HG02870 (cell line): ENCODE measurements at regions not wholly inside any gene's neighbourhood (a gene's known extent, or its start where the extent isn't known, plus 50 kb on each side); places are given as distances from the start of the nearest gene placed in this dataset.
"Not testable (repeated sequence)": the region's sequence is repeated elsewhere in the genome, so short reads cannot be mapped to it uniquely, and the experiment has no call there.

Experiments used
- ATAC-seq: cut with Tn5 transposase; IDR thresholded peaks from one replicate; pipeline ENCODE4 v1.9.1; 2021; ENCODE audit warnings: mild to moderate bottlenecking, moderate library complexity; ENCODE audit not compliant: unreplicated experiment

GRCh38 chr4:188372058-188372457 is 232.8 kb downstream of the TRIML1 start:
- no peak for ATAC-seq

- ATAC-seq: no peak
Measured at GRCh38 chr4:188372829-188373228, 233.6 kb downstream of the TRIML1 start.

DNA sequence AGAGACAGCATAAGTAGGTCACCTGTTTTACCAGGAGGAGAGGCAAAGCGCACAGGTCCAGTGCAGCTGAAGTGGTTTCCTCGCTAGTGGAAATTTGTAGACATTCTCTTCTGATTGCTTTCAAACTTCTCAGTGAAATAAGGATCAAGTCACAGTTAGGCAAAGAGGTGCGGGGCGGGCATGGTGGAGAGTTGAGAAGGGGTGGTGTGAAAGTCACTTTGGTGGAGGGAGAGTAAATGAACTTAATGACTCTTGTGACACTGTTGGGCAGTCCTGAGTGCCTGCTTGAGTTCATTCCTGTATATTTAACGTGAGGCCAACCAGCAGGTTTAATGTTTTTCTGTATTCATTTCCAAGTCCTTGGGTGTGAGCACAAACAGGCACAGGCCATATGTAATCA is 235.6 kb downstream of the TRIML1 start:
- ATAC-seq: no peak

DNA sequence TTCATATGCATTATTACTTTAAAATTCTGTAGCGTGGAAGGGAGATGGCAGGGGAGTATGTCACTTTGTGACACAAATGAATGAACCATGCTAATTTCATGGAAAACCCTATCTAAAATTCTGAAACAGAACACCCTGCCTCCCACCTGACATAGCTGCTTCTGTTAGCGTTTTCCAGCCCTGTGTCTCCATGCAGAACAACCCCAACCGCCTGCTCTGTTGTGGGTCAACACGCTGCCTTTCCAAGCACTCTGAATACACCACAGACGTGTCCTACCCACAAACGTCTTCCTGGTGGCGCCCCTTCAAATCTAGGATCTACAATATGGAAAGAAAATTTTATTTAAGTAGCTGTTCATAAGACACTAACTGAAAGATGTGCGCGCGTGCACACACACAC is 238.6 kb downstream of the TRIML1 start:
- no peak for ATAC-seq

- no peak for ATAC-seq
Measured at GRCh38 chr4:188383180-188383579, 243.9 kb downstream of the TRIML1 start.

- ATAC-seq: no peak
Measured at GRCh38 chr4:188387179-188387791, 248.0 kb downstream of the TRIML1 start.

GRCh38 chr4:188391349-188391748 is 252.1 kb downstream of the TRIML1 start:
- not testable (repeated sequence) for ATAC-seq

- no peak for ATAC-seq
Measured at GRCh38 chr4:188396037-188396436, 256.8 kb downstream of the TRIML1 start.

DNA sequence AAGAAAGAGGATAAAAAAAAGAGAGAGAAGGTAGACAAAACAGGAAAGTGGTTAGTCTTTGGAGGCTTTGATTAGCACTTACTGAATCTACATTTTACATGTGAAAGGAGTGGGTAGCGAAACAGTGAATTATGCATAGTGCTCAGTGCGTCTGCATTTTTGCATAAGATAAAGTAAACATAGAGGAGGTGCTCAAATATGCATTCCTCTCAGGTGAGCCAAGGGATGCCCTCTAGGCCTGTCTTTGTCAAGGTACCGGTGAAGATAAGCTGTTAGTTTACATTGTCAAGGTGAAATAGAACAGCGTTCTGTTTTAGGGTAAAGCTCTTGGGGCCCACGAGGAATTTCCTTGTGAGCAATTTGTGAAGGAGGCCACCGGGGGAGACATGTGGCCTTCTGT is 260.6 kb downstream of the TRIML1 start:
- ATAC-seq: no peak

DNA sequence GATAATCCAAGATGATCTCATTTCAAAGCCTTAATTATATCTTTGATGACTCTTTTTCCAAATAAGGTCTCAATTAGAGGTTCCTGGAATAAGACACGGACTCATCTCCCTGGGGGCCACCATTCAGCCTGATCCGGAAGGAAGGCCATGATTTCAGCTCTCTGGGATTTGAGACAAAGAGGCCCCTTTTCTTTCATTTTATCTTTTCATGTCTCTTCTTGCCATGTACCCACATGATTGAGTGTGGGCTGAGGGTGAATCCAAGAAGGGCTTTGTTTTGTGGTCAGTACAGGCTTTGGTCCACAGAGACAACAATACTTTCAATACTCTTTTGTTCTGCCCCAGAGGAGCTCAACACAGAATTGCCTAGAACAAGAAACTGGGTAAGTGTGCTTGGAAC is 261.2 kb downstream of the TRIML1 start:
- no peak for ATAC-seq

DNA sequence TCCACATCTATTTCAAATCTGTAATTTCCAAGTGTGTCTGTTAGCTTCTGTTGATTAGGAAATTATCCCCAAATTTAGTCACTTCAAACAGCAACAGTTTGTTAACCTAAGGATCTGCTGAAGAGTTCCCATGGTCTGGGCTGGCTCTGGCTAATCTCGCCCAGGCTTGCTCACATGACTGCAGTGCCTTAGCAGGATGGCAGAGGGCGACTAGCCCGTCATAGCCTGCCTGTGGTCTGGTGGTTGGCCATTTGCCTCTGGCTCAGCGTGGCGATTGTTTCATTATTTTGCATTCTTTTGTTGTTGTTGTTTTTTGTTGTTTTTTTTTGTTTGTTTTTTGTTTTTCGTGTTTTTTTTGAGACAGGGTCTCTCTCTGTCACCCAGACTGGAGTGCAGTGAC is 264.0 kb downstream of the TRIML1 start:
- no peak for ATAC-seq

GRCh38 chr4:188405071-188405835 is 266.0 kb downstream of the TRIML1 start:
- not testable (repeated sequence) for ATAC-seq

DNA sequence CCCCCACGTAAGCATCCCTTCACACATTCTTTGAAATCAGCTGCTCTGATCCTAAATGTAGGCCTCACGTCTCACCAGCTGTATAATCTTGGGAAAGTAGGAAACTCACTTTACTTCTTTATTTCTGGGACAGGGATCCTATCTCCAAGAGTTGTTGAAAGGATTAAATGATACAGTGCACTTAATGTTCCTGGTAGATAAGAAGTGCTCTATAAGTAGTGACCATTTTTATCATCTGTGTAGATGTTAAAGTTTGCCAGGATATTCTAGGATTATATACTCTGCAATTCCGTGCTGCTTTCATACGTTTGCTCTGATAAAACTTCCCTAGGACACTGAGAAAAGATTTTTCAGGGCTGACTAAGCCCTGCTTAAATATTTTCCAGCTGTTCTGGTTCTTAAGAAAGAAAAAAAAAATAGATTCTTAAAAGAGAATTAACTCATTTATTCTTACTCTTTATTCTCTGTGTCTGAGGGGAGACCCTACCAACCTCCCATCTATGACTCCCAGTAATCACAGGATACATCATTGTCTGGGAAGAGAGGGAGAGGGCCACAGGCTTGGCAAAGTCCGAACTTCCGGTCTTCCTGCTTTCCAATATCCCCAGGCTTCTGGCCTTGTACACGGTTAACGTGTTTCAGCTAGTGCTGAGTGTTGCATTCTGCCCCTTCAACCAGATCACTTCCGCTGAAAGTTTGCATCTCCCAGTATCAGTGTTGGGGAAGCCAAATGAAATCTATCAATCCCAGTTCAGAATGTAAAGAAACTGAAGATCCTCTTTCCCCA is 269.2 kb downstream of the TRIML1 start:
- ATAC-seq: no peak

- ATAC-seq: no peak
Measured at GRCh38 chr4:188409851-188410250, 270.6 kb downstream of the TRIML1 start.

GRCh38 chr4:188411805-188412204 is 272.6 kb downstream of the TRIML1 start:
- ATAC-seq: no peak

DNA sequence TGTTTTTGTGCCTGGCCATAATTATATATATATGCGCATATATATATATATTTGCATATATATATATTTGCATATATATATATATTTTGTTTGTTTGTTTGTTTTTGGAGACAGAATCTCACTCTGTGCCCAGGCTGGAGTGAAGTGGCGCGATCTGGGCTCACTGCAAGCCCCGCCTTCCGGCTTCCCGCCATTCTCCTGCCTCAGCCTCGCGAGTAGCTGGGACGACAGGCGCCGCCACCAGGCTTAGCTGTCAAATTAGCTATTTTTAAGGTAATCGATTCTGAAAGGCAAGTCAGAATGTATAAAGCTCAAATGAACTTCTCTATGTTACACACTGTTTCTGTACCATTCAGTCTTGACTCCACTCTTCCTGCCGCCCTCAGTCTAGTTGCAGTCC is 273.3 kb downstream of the TRIML1 start:
- no peak for ATAC-seq

- no peak for ATAC-seq
Measured at GRCh38 chr4:188414441-188414840, 275.2 kb downstream of the TRIML1 start.

DNA sequence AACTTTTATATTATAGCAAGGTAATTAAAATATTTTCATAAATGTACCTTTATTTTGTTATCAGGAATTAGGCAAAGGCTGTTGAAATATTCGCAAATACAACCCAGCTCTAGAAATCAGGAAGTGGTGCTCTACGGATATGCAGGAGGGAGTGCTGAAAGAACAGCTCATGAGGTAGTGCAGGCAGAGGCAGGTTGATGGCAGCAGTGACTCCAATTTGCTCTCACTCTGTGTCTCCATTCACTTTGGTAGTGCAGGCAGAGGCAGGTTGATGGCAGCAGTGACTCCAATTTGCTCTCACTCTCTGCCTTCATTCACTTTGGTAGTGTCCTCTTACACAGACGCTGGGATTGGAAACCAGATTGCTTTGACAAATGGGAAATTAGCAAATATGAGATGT is 277.9 kb downstream of the TRIML1 start:
- ATAC-seq: no peak

- ATAC-seq: no peak
Measured at GRCh38 chr4:188423039-188423438, 283.8 kb downstream of the TRIML1 start.

- no peak for ATAC-seq
Measured at GRCh38 chr4:188428935-188429334, 289.7 kb downstream of the TRIML1 start.

DNA sequence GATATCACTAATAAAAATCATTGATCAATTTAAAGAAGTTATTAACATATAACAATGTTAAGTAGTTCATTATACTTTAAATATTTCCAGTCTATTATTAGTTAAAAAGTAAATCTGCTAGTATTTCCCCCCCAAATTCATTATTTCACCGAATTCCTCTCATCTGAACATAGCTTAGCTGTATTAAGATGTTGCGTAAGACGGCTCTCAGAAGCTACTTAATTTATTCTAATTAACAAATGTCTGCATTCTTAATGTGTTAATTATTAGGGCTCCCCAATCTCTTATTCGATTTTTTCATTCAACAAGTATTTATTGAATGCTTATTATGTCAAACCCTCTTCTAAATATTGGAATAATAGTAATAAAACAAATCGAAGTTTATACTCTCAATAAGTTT is 290.7 kb downstream of the TRIML1 start:
- ATAC-seq: no peak

DNA sequence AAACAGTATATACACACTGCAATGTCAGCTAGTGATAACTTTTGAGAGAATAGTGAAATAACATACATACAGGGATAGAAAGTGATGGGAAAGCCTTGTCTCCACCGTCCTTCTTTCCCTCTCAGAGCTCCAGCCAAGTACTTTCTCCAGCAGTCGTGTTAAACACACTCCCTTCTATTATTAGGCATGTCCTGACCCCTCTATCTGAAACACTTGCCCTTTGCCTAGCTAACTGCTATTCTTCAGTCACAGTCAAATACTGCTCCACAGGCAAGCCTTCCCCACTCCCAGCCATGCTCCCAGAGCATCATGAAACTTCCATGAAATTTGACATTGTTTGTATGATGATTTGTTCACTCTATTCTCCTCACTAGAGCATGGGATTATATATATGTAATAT is 291.1 kb downstream of the TRIML1 start:
- ATAC-seq: no peak
